ENCODE measurements at regions not wholly inside any gene's neighbourhood (a gene's known extent, or its start where the extent isn't known, plus 50 kb on each side); places are given as distances from the start of the nearest gene placed in this dataset.
"Not testable (repeated sequence)": the region's sequence is repeated elsewhere in the genome, so short reads cannot be mapped to it uniquely, and the experiment has no call there.

DNA sequence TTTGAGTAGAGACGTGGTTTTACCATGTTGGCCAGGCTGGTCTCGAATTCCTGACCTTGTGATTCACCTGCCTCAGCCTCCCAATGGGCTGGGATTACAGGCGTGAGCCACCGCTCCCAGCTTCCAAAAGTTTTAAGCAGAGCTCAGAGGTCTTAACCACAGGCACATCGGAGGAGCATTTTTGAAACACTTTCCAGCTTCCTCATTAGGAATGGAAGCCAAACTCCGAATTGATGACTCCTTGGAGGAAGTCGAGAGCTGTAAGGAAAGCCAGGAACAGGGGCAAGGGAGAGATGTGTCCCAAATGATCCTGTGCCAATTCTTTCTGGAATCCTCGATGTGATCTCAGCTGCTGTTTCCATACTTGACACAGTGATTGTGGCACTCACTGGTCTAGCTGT, 56.2 kb upstream of the CCZ1B start:
- not testable (repeated sequence) for H3K36me3 ChIP-seq (ENCODE audit: control insufficient read depth, insufficient read depth, low read length); H3K4me3 ChIP-seq (ENCODE audit: low read length); H3K27ac ChIP-seq (ENCODE audit: low read length); H3K27me3 ChIP-seq (ENCODE audit: control insufficient read depth, insufficient read depth, low read length); DNase-seq; H3K9me3 ChIP-seq (ENCODE audit: control insufficient read depth, low read depth, low read length); H3K4me1 ChIP-seq (ENCODE audit: control insufficient read depth, insufficient read depth, low read length)
- no CpG with 5 or more reads among the region's 8 CpGs for WGBS (ENCODE audit: insufficient coverage, low lambda C conversion rate)

DNA sequence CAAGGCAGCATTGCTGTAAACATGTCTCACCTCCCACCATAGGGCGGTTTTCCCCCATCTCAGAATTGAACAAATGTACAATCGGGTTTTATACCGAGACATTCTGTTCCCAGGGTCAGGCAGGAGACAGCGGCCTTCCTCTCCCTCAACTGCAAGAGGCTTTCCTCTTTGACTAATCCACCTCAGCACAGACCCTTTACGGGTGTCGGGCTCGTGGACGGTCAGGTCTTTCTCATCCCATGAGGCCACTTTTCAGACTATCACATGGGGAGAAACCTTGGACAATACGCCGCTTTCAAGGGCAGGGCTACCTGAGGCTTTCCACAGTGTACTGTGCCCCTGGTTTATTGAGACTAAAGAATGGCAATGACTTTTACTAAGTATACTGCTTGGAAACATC, 57.7 kb upstream of the CCZ1B start:
- not testable (repeated sequence) for H3K36me3 ChIP-seq (ENCODE audit: control insufficient read depth, insufficient read depth, low read length); H3K9me3 ChIP-seq (ENCODE audit: control insufficient read depth, low read depth, low read length); H3K27ac ChIP-seq (ENCODE audit: low read length); H3K27me3 ChIP-seq (ENCODE audit: control insufficient read depth, insufficient read depth, low read length); DNase-seq; H3K4me3 ChIP-seq (ENCODE audit: low read length); H3K4me1 ChIP-seq (ENCODE audit: control insufficient read depth, insufficient read depth, low read length)
- WGBS (ENCODE audit: insufficient coverage, low lambda C conversion rate), result 80% methylated on average over 2 of the region's 10 CpGs

DNA sequence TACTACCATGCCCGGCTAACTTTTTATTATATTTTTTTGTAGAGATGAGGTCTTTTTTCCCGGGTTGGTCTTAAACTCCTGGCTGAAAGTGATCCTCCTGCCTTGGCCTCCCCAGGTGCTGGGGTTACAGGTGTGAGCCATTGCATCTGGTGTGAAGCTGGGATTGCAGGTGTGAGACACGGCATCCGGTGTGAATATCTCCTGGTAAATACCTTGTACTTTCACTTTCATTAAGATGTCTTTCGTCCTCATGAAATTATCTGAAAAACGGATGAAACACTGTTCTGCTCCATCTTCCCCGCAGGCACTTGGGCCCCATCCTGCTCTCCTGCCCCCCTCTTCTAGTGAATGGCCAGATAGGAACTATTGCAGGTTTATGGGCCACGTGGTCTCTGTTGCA, 60.1 kb upstream of the CCZ1B start:
- peaks cover 2% of the 10 kb centered on the region for H3K27me3 ChIP-seq (ENCODE audit: control insufficient read depth, insufficient read depth, low read length)
- no peaks in the 10 kb centered on the region for H3K36me3 ChIP-seq (ENCODE audit: control insufficient read depth, insufficient read depth, low read length)
- H3K4me1 ChIP-seq (ENCODE audit: control insufficient read depth, insufficient read depth, low read length), result no peaks in the 10 kb centered on the region
- 86% methylated on average over 2 of the region's 8 CpGs for WGBS (ENCODE audit: insufficient coverage, low lambda C conversion rate)
- no peaks in the 10 kb centered on the region for H3K9me3 ChIP-seq (ENCODE audit: control insufficient read depth, low read depth, low read length)
- H3K4me3 ChIP-seq (ENCODE audit: low read length), result no peak overlapping the region
- no peak overlapping the region for H3K27ac ChIP-seq (ENCODE audit: low read length)
- no peak for DNase-seq

DNA sequence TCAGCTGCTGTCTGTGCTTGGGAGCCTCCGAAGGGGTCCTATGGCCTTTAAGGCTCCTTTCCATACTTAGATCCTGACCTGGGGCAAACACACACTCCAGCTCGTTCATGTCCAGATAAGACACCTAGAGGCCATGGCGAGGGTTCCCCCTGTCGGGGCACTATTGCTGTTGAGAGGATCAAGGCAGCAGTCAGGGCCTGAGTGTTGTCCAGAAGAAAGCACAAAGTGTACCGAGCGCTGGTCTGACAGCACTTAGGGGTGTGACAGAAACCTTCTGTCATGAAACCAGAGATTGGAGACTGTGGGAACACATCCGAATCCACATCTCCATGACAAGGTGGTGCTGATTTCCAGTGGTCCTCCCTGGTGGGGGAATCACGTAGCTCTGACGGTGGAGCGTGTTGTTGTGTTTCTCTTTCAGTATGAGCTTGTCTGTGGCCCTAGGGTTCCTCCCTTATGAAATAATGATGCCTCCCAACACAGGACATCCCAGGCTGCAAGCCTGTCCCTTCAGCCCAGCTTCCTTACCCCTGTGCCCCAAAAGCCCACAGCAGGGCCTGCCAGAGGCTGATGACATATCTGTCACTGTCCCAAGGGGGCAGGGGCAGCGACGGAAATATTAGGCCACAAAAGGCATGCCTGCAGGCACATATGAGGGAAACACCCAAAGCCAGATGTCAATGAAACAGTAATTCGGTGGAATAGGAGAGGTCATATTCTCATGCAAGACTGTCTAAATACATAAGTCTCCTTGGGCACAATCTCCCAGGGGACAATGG, 62.4 kb upstream of the CCZ1B start:
- H3K36me3 ChIP-seq (ENCODE audit: control insufficient read depth, insufficient read depth, low read length); H3K9me3 ChIP-seq (ENCODE audit: control insufficient read depth, low read depth, low read length); H3K27me3 ChIP-seq (ENCODE audit: control insufficient read depth, insufficient read depth, low read length); H3K27ac ChIP-seq (ENCODE audit: low read length); H3K4me3 ChIP-seq (ENCODE audit: low read length); H3K4me1 ChIP-seq (ENCODE audit: control insufficient read depth, insufficient read depth, low read length); DNase-seq: not testable (repeated sequence)
- no CpG with 5 or more reads among the region's 13 CpGs for WGBS (ENCODE audit: insufficient coverage, low lambda C conversion rate)

DNA sequence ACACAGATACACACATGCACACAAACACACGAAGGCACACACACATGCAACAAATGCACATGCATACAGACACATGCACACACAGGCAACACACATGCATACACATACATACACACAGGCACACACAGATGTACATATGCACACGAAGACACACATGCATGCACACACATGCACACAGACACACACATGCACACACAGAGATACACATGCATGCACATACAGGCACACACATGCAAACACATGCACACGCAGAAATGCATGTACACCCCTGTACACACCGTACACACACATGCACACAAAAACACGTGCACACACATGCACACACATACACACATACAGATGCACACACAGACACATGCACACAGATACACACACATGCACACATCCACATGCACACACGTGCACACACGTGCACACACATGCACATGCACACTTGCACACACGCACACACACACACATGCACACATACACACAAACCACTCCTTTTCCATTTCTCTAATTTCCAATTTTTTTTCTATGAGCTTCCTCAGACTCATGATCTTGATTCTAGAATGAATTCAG, 63.3 kb upstream of the CCZ1B start:
- H3K9me3 ChIP-seq (ENCODE audit: control insufficient read depth, low read depth, low read length), result no peaks in the 10 kb centered on the region
- no CpG with 5 or more reads among the region's 8 CpGs for WGBS (ENCODE audit: insufficient coverage, low lambda C conversion rate)
- H3K4me1 ChIP-seq (ENCODE audit: control insufficient read depth, insufficient read depth, low read length), result no peaks in the 10 kb centered on the region
- H3K27me3 ChIP-seq (ENCODE audit: control insufficient read depth, insufficient read depth, low read length), result no peaks in the 10 kb centered on the region
- no peak for DNase-seq
- H3K36me3 ChIP-seq (ENCODE audit: control insufficient read depth, insufficient read depth, low read length), result no peaks in the 10 kb centered on the region
- no peak overlapping the region for H3K4me3 ChIP-seq (ENCODE audit: low read length)
- no peak overlapping the region for H3K27ac ChIP-seq (ENCODE audit: low read length)

DNA sequence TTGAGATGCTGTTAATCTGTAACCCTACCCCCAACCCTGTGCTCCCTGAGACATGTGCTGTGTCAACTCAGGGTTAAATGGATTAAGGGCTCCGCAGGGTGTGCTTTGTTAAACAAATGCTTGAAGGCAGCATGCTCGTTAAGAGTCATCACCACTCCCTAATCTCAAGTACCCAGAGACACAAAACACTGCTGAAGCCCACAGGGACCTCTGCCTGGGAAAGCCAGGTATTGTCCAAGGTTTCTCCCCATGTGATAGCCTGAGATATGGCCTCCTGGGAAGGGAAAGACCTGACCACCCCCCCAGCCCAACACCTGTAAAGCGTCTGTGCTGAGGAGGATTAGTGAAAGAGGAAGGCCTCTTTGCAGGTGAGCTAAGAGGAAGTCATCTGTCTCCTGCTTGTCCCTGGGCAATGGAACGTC, 76.0 kb upstream of the CCZ1B start:
- no CpG with 5 or more reads among the region's 4 CpGs for WGBS (ENCODE audit: insufficient coverage, low lambda C conversion rate)
- not testable (repeated sequence) for H3K36me3 ChIP-seq (ENCODE audit: control insufficient read depth, insufficient read depth, low read length)

DNA sequence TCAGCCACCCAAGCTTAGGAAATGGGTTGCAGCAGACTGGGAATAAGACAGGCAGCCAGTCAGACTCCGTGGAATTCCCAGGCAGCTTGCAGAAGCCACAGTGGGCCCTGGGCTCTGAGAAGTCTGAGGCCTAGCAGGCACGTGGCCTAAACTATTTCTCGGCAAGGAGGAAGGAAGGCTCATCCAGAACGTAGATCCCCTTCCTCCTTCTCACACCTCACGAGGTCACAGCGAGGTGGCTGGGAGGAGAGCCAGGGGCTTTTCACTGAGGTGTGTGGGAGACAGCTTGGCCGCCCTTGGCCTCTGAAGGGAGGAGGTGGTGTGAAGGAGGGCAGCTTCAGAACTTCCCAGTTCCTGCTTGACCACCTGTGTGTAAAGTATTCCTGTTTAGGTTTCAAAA, 77.2 kb upstream of the CCZ1B start:
- H3K9me3 ChIP-seq (ENCODE audit: control insufficient read depth, low read depth, low read length); H3K27me3 ChIP-seq (ENCODE audit: control insufficient read depth, insufficient read depth, low read length); H3K4me1 ChIP-seq (ENCODE audit: control insufficient read depth, insufficient read depth, low read length); H3K4me3 ChIP-seq (ENCODE audit: low read length); H3K36me3 ChIP-seq (ENCODE audit: control insufficient read depth, insufficient read depth, low read length); H3K27ac ChIP-seq (ENCODE audit: low read length); DNase-seq: not testable (repeated sequence)
- no CpG with 5 or more reads among the region's 7 CpGs for WGBS (ENCODE audit: insufficient coverage, low lambda C conversion rate)

More for the DNA sequence above, 76.0 kb upstream of the CCZ1B start:
- H3K4me3 ChIP-seq (ENCODE audit: low read length); DNase-seq; H3K9me3 ChIP-seq (ENCODE audit: control insufficient read depth, low read depth, low read length); H3K27ac ChIP-seq (ENCODE audit: low read length); H3K27me3 ChIP-seq (ENCODE audit: control insufficient read depth, insufficient read depth, low read length); H3K4me1 ChIP-seq (ENCODE audit: control insufficient read depth, insufficient read depth, low read length): not testable (repeated sequence)

DNA sequence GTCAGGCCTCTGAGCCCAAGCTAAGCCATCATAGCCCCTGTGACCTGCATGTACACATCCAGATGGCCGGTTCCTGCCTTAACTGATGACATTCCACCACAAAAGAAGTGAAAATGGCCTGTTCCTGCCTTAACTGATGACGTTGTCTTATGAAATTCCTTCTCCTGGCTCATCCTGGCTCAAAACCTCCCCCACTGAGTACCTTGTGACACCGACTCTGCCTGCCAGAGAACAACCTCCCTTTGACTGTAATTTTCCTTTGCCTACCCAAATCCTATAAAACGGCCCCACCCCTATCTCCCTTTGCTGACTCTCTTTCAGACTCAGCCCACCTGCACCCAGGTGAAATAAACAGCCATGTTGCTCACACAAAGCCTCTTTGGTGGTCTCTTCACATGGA, 77.7 kb upstream of the CCZ1B start:
- H3K9me3 ChIP-seq (ENCODE audit: control insufficient read depth, low read depth, low read length); H3K27ac ChIP-seq (ENCODE audit: low read length); H3K4me1 ChIP-seq (ENCODE audit: control insufficient read depth, insufficient read depth, low read length); H3K36me3 ChIP-seq (ENCODE audit: control insufficient read depth, insufficient read depth, low read length); H3K27me3 ChIP-seq (ENCODE audit: control insufficient read depth, insufficient read depth, low read length); H3K4me3 ChIP-seq (ENCODE audit: low read length); DNase-seq: not testable (repeated sequence)
- WGBS (ENCODE audit: insufficient coverage, low lambda C conversion rate), result 67% methylated on average over 1 of the region's 4 CpGs

DNA sequence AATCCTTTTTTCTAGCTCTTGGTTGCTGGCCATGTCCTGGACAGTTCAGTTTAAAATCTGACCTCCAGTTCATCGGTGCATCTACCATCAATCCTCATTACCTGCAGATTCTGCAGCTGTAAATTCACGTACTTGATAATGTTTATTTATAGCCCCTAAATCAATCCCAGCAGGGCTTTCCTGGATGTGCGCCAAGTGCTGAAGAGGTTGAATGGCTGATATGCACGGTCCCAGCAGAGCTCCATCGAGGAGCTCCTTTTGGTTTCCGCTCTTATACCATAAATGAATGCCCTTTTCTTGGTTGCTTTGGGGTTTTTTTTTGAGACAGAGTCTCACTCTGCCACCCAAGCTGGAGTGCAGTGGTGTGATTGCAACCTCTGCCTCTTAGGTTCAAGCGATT, 91.2 kb upstream of the CCZ1B start:
- H3K4me3 ChIP-seq (ENCODE audit: low read length), result no peak overlapping the region
- no peaks in the 10 kb centered on the region for H3K9me3 ChIP-seq (ENCODE audit: control insufficient read depth, low read depth, low read length)
- no peak overlapping the region for H3K27ac ChIP-seq (ENCODE audit: low read length)
- H3K36me3 ChIP-seq (ENCODE audit: control insufficient read depth, insufficient read depth, low read length), result no peaks in the 10 kb centered on the region
- peaks cover 4% of the 10 kb centered on the region for H3K27me3 ChIP-seq (ENCODE audit: control insufficient read depth, insufficient read depth, low read length)
- DNase-seq, result no peak
- H3K4me1 ChIP-seq (ENCODE audit: control insufficient read depth, insufficient read depth, low read length), result no peaks in the 10 kb centered on the region
- no CpG with 5 or more reads among the region's 7 CpGs for WGBS (ENCODE audit: insufficient coverage, low lambda C conversion rate)

DNA sequence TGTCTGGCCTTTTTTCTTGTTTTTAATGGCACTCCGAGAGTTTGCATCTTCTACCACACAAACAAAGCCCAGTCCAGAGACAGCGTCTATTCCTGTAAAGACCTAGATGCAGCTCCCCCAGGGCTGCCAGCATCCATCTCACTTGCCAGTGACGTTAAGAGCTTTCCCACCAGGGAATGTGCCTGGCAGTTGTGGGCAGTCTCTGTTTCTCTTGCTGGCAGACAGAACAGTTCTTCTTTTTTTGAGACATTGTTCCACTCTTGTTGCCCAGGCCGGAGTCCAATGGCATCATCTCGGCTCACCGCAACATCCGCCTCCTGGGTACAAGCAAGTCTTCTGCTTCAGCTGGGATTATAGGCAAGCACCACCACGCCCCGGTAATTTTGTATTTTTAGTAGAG, 93.1 kb upstream of the CCZ1B start:
- H3K27ac ChIP-seq (ENCODE audit: low read length); H3K4me1 ChIP-seq (ENCODE audit: control insufficient read depth, insufficient read depth, low read length); DNase-seq; H3K27me3 ChIP-seq (ENCODE audit: control insufficient read depth, insufficient read depth, low read length); H3K4me3 ChIP-seq (ENCODE audit: low read length); H3K36me3 ChIP-seq (ENCODE audit: control insufficient read depth, insufficient read depth, low read length); H3K9me3 ChIP-seq (ENCODE audit: control insufficient read depth, low read depth, low read length): not testable (repeated sequence)
- no CpG with 5 or more reads among the region's 9 CpGs for WGBS (ENCODE audit: insufficient coverage, low lambda C conversion rate)

DNA sequence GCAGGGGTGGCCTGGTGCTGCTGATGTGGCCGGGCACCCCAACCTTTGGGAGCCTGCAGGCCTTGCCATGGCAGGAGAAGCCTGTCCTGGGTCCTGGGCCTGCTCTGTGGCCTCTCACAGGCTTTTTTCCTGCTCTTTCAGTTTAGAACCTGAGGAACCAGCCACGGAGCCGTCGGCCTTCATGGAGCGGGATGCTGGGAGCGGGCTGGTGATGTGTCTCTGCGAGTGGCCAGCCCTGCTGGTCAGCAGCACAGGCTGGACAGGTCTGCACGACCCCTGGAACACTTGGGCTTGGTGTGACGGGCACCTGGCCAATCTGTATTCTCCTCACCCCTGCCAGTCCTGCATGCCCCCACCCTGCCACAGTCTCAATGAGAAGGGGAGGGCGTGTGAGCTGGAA, 98.4 kb upstream of the CCZ1B start:
- H3K36me3 ChIP-seq (ENCODE audit: control insufficient read depth, insufficient read depth, low read length); H3K9me3 ChIP-seq (ENCODE audit: control insufficient read depth, low read depth, low read length); H3K27ac ChIP-seq (ENCODE audit: low read length); H3K4me3 ChIP-seq (ENCODE audit: low read length); H3K4me1 ChIP-seq (ENCODE audit: control insufficient read depth, insufficient read depth, low read length); H3K27me3 ChIP-seq (ENCODE audit: control insufficient read depth, insufficient read depth, low read length); DNase-seq: not testable (repeated sequence)
- WGBS (ENCODE audit: insufficient coverage, low lambda C conversion rate), result no CpG with 5 or more reads among the region's 10 CpGs

Data from large intestine (tissue), 3 donors.